ENCODE measurements at regions not wholly inside any gene's neighbourhood (a gene's known extent, or its start where the extent isn't known, plus 50 kb on each side); places are given as distances from the start of the nearest gene placed in this dataset.

GRCh38 chr14:98437113-98437512, 834.9 kb downstream of the BCL11B start:
- H3K4me1 Mint-ChIP-seq (ENCODE audit: low read depth), result no peaks in the 10 kb centered on the region
- H3K27me3 Mint-ChIP-seq (ENCODE audit: insufficient read depth), result no peaks in the 10 kb centered on the region
- H3K27ac Mint-ChIP-seq, result no peak overlapping the region
- no peak for TF ChIP-seq CTCF (IDR thresholded peaks at IDR 0.05)
- no peak overlapping the region for H3K4me3 Mint-ChIP-seq
- DNase-seq, result no peak
- no peaks in the 10 kb centered on the region for H3K36me3 Mint-ChIP-seq (ENCODE audit: low read depth)
- H3K9me3 Mint-ChIP-seq, result peaks cover 43% of the 10 kb centered on the region

- no peak for DNase-seq
- Mint-ChIP-seq H3K9me3 (peaks cover 49% of the 10 kb centered on the region), H3K27me3 (ENCODE audit: insufficient read depth) (no peaks in the 10 kb centered on the region), H3K27ac (no peak overlapping the region), H3K4me3 (no peak overlapping the region), H3K36me3 (ENCODE audit: low read depth) (no peaks in the 10 kb centered on the region), H3K4me1 (ENCODE audit: low read depth) (no peaks in the 10 kb centered on the region)
- TF ChIP-seq CTCF (IDR thresholded peaks at IDR 0.05), result no peak
Observed at GRCh38 chr14:98444077-98444476, 827.9 kb downstream of the BCL11B start.

GRCh38 chr14:98445718-98446117, 826.3 kb downstream of the BCL11B start:
- DNase-seq, result no peak
- no peak overlapping the region for H3K27ac Mint-ChIP-seq
- H3K9me3 Mint-ChIP-seq, result peaks cover 36% of the 10 kb centered on the region
- TF ChIP-seq CTCF (IDR thresholded peaks at IDR 0.05), result no peak
- H3K36me3 Mint-ChIP-seq (ENCODE audit: low read depth), result no peaks in the 10 kb centered on the region
- H3K27me3 Mint-ChIP-seq (ENCODE audit: insufficient read depth), result no peaks in the 10 kb centered on the region
- no peak overlapping the region for H3K4me3 Mint-ChIP-seq
- H3K4me1 Mint-ChIP-seq (ENCODE audit: low read depth), result no peaks in the 10 kb centered on the region

GRCh38 chr14:98446508-98446907, 825.5 kb downstream of the BCL11B start:
- Mint-ChIP-seq H3K27me3 (ENCODE audit: insufficient read depth) (no peaks in the 10 kb centered on the region), H3K27ac (no peak overlapping the region), H3K36me3 (ENCODE audit: low read depth) (no peaks in the 10 kb centered on the region), H3K4me3 (no peak overlapping the region), H3K9me3 (peaks cover 35% of the 10 kb centered on the region), H3K4me1 (ENCODE audit: low read depth) (no peaks in the 10 kb centered on the region)
- no peak for TF ChIP-seq CTCF (IDR thresholded peaks at IDR 0.05)
- no peak for DNase-seq

- TF ChIP-seq CTCF (IDR thresholded peaks at IDR 0.05), result no peak
- no peaks in the 10 kb centered on the region for H3K36me3 Mint-ChIP-seq (ENCODE audit: low read depth)
- H3K27me3 Mint-ChIP-seq (ENCODE audit: insufficient read depth), result no peaks in the 10 kb centered on the region
- DNase-seq, result no peak
- H3K4me3 Mint-ChIP-seq, result no peak overlapping the region
- no peak overlapping the region for H3K27ac Mint-ChIP-seq
- no peaks in the 10 kb centered on the region for H3K4me1 Mint-ChIP-seq (ENCODE audit: low read depth)
- peaks cover 50% of the 10 kb centered on the region for H3K9me3 Mint-ChIP-seq
Observed at GRCh38 chr14:98456231-98456630, 815.8 kb downstream of the BCL11B start.

GRCh38 chr14:98458702-98459101, 813.3 kb downstream of the BCL11B start:
- H3K4me1 Mint-ChIP-seq (ENCODE audit: low read depth), result no peaks in the 10 kb centered on the region
- no peak overlapping the region for H3K27ac Mint-ChIP-seq
- DNase-seq, result no peak
- no peak overlapping the region for H3K4me3 Mint-ChIP-seq
- 0 out of 2 replicates have a peak, but pooled peaks cover 3% of the 10 kb centered on the region for H3K36me3 Mint-ChIP-seq (ENCODE audit: low read depth)
- no peaks in the 10 kb centered on the region for H3K27me3 Mint-ChIP-seq (ENCODE audit: insufficient read depth)
- peaks cover 64% of the 10 kb centered on the region for H3K9me3 Mint-ChIP-seq
- no peak for TF ChIP-seq CTCF (IDR thresholded peaks at IDR 0.05)
